Germinal center (tissue), 1 donor: ENCODE measurements at regions not wholly inside any gene's neighbourhood (a gene's known extent, or its start where the extent isn't known, plus 50 kb on each side); places are given as distances from the start of the nearest gene placed in this dataset.
A peak's percentile ranks its signal among the peaks of the same experiment; 100 is the strongest.
"Not testable (repeated sequence)": the region's sequence is repeated elsewhere in the genome, so short reads cannot be mapped to it uniquely, and the experiment has no call there.

Experiments used
- DNase-seq: peaks from one replicate; pipeline ENCODE4 v3.0.0; 2012; ENCODE audit warnings: mixed read lengths, low spot score

GRCh38 chr6:137399881-137400443, 94.2 kb downstream of the OLIG3 start:
- no peak for DNase-seq

GRCh38 chr6:137395316-137395715, 98.9 kb downstream of the OLIG3 start:
- no peak for DNase-seq

DNA sequence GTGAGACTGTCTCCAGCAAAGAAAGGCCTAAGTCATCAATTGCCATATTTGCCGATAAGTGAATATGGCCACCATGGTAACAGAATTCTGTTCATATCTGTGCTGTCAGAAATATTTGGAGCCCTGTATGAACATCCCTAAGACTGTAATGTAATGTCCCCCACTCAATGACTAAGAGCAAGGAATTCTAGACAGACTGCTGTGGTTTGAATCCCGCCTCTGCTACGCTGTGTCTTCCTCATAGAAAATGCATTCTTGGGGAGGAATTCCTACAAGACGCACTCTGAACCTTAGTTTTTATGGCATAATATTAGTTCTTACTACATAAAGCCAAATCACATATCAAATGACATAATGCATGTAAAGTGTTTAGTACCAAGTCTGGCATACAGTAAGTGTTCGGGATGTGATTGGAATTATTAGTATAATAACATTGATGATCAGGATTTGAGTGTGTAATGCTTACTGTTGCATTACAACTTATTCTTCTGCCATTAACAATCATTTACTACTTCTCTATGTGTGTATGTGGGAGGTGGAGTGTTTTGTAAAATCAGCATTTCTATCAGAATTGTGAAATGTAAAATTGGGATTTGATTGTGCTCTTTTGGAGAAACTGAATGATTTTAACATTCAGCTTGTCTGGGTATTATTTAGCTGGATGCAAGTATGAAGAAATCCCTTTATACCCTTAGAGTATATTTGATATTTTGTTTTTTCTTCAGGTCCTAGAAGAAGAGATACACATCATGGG, 103.0 kb downstream of the OLIG3 start:
- no peak for DNase-seq

DNA sequence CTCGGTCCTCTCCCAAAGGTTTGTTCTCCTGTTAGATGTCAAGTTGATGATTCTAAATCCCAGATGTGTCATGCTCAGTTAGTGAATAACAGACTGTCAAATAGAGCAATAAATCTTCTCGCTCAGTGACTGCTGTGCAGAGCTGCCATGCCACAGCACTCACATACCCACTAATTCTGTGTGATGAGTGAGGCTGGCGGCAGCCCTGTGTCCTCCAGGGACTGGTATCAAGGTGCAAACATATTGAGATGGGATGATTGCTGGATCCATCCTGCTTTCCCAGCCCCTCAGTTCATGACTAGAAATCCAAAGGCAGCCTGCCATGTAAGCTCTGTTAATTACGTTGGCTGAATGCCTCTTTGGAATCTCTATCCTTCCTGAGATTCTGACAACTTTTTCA, 103.9 kb downstream of the OLIG3 start:
- no peak for DNase-seq

- no peak for DNase-seq
Measured at GRCh38 chr6:137389150-137389704, 105.0 kb downstream of the OLIG3 start.

- DNase-seq, result no peak
Measured at GRCh38 chr6:137387096-137387764, 107.0 kb downstream of the OLIG3 start.

- not testable (repeated sequence) for DNase-seq
Measured at GRCh38 chr6:137383287-137383686, 110.9 kb downstream of the OLIG3 start.

DNA sequence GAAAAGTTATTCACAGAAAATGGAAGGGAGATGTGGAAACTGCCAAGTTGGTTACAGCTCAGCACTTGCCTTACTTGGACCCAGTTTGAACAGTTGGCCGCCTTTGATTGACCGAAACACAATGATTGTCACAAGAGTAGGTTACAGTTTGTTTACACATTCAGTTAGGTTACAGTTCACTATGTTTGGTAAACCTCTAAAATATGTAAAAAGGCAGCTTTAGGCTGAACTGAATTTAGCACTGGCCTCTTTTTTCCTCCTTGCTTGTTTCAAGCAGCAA, 116.2 kb downstream of the OLIG3 start:
- no peak for DNase-seq

DNA sequence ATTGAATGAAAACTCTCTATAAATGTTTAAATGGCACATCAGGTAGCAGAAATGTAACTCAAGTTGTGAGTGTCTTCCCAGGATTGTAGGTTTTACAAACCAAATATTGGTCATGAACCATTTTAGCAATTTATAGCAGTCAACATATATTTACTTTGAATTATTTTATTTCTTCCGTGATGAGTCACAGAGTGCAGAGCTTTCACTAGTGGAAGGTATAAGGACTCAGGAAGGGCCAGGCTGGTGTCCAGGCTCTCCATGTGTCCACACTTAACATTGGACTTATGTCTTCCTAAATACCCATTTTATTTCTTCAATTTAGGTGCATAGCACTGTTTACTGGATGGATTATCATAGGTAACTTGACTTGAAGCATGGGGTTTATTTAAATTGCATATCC, 120.9 kb downstream of the OLIG3 start:
- DNase-seq, result no peak

DNA sequence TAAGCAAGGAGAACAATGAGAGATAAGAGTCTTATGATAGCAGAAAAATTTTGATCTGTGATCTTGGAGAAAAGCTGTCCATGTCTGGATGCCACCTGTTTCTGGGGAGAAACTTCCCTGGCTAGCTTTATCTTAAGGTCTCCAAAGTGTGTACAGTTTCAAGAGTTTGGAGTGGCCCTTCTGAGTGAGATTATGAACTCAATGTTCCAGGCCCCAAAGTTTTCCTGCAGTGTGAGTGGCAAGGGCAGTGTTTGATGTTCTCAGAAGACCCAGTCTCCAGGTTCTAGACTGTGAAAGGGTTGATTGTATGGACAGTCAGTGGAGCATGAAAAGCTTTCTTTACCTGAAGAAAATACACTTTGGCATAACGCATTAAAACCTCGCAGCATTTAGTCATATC, 121.7 kb downstream of the OLIG3 start:
- DNase-seq, result no peak

GRCh38 chr6:137371634-137372016, 122.6 kb downstream of the OLIG3 start:
- no peak for DNase-seq

DNA sequence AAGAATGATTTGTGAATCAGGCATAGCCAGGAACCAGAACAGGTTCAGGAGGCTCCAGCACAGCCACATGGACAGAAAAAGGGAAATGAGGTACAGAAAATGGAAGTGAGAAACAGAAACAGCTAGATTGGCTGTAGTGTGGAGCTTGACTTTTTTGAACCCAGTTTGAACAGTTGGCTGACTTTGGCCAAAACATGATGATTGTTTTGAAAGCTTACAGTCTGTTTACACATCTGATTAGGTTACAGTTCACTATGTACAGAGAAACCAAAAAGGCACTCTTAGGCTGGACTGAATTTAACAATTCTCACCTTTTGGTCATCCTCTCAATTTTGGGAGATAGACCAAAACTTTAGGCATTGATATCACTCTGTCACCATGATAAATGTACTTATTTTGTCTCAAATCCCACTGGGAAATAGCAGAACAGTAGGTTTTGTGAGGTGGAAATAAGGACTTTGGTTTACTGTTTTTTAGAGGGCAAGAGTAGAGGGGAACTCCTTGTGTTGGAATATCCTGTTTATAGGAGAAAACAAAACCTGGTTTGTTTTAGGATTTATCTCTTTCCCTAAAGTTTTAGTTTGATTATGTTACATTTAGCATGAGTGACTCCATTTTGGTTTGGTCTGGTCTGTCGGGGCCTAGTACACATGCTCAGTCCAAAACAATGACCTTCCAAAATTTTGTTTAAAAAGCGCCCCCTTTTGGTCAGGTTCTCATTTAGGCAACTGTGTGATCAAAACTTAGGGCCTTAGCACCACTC, 123.1 kb downstream of the OLIG3 start:
- DNase-seq, result peak; percentile 15

DNA sequence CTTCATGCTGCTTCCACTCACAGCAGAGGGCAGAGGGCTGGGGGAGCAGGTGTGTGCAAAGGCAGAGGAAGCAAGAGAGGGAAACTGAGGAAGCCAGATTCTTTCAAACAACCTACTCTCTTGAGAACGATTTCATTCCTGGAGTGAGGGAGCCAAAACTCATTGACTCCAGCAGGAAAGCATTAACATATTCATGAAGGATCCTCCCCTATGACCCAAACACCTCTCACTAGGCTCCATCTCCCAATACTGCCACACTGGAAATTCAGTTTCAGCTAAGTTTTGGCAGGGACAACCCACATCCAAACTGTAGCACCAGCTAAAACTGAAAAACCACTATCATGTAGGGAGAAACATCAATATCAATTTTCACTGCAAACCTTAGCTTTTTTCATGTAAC, 125.1 kb downstream of the OLIG3 start:
- DNase-seq, result no peak

DNA sequence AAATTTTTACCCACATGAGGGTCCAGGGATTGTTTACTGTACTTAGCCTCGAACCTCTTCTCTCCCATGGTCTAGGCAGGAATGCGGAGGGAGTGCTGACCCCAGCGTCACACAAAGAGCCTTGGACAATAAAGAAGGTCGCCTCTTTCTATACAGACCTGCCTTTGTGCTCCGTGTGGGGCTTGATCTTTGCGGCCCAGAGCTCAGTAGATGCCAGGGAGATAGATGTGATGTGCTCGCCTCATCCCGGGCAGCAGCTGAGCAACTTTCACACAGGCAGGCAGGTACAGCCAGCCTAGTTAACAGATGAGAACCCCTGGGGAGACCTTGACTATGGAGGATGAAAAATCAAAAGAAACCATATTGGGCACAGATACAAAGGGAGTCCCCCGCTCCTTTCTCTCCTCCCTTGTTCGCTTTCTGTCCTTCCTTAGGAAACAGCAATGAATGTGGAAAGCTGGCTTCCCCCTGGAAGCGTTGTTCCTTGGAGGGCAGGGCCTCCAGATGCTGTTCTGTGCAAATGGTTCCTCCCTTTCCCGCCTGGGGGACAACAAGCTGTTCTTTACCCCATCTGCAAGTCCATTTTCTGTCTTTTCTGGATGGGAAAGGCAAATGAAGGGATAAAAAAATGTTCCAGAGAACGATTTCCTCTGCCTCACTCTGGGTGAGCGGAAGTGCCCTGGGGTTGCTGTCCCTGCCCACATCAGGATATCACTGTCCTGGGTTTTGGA, 128.3 kb downstream of the OLIG3 start:
- DNase-seq, result no peak

DNA sequence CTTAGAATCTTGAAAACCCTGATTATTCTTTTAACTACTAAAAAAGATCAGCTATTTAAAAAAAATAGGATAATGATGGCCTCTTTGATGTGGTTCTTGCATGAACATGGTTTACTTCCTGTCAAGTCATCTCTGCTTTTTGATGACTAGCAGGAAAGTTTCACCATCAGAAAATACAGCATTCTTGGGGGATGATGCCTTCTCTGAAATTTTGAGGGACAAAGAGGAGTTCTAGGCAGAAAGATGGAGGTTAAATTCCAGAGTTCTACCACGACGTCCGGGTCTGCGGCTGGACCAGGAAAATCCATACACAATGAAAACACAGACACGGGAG, 130.4 kb downstream of the OLIG3 start:
- DNase-seq, result no peak

DNA sequence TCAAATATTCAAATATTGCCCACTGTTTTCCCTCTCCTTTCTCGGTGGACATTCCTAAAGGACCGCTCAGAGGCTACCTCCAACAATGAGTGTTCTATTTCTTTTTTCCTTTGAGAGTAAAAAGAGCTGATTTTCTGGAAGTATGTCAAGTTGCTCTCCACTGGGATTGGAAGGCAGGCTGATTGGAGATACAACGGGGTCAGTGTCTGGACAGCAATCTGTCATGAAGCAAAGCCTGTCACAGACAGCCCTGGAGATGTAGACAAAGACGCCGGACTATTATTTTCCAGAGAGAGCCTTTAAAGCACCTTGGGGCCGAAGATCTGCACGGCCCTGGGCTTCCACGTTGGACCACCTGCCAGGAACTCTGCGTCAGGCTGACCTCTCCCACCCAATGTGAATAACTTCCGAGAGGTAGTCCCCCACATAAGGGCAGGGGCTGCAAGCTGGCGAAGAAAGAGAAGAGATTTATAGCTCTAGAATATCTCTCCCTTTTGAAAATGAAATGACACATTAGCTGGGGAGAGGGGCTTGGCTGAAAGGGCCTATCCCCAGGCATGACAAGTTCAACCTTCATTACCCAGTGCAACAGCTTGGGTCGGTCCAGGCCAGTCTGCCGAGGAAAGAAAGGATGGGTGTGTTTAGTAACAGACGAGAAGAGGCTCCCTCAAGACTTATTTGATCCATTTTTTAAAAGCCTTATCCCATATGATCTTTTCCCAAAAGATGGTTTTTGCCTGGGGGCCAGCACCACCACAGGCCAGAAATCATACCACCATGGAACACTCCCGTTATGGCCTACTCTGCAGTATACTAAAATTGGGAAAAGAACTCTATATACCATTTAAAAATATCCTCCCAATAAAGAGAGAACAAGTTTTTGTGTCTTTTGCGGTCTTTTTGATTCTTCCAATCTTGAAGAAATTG, 131.1 kb downstream of the OLIG3 start:
- no peak for DNase-seq

DNA sequence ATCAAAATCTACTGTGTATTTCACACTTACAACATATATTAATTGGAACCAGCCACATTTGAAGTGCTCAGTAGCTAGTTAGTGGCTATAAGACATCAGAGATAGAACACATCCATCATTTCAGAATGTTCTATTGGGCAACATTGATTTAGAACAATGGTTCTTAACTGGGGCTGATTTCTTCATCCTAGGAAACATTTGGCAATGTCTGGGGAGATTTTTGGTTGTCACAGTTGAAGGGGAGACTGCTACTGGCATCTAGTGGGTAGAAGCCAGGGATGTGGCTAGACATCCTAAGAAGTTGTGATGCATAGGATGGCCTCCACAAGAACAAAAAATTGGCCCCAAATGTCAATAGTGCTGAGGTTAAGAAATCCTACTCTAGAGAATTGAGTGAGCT, 132.5 kb downstream of the OLIG3 start:
- DNase-seq, result no peak

GRCh38 chr6:137358273-137358672, 135.9 kb downstream of the OLIG3 start:
- DNase-seq, result no peak

DNA sequence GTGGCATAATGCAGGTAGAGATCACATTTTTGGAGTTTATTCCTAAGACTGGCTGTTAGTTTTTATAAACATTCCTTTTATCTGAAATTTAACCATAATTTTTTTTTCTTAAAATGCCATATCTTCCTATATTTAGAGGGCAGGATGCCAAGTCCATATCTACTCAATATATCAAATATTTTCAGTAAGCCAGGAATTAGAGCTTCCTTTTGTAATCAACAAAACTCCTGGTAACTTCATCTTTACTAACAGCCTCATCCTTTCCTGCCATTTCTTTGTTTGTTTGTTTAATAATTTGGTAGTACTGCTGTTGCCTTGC, 136.3 kb downstream of the OLIG3 start:
- DNase-seq, result no peak

- no peak for DNase-seq
Measured at GRCh38 chr6:137357263-137357947, 136.8 kb downstream of the OLIG3 start.
